ENCODE measurements at regions not wholly inside any gene's neighbourhood (a gene's known extent, or its start where the extent isn't known, plus 50 kb on each side); places are given as distances from the start of the nearest gene placed in this dataset.

- no peak for DNase-seq (ENCODE audit: low read depth in 2 of 2)
These were observed 103.4 kb downstream of the QRFPR start for GRCh38 chr4:121277194-121278105.

- DNase-seq (ENCODE audit: low read depth in 2 of 2) = no peak
These were observed 107.6 kb downstream of the QRFPR start for GRCh38 chr4:121273191-121273590.

- no peak for DNase-seq (ENCODE audit: low read depth in 2 of 2)
These were observed 108.3 kb downstream of the QRFPR start for GRCh38 chr4:121272526-121272925.

GRCh38 chr4:121270389-121270788 is 106.3 kb upstream of the TNIP3 start:
- no peak for DNase-seq (ENCODE audit: low read depth in 2 of 2)

DNA sequence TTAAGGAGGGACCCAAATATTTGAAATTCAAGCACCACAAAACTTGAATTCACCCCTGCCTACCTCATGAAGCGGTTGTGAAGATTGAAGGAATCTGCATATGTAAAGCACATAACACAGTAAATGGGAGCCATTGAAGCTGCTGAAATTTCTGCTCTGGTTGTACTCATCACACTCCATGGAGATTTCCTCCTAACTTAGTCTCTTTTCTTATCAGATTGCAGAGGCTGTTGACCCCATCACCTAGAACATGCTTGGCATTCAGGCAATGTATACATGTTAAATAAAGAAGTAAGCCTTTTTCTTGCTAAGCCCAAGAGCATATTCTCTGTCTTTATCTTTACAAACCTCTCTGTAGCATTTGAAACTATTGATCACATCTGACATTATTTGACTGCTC is 104.9 kb upstream of the TNIP3 start:
- no peak for DNase-seq (ENCODE audit: low read depth in 2 of 2)

DNA sequence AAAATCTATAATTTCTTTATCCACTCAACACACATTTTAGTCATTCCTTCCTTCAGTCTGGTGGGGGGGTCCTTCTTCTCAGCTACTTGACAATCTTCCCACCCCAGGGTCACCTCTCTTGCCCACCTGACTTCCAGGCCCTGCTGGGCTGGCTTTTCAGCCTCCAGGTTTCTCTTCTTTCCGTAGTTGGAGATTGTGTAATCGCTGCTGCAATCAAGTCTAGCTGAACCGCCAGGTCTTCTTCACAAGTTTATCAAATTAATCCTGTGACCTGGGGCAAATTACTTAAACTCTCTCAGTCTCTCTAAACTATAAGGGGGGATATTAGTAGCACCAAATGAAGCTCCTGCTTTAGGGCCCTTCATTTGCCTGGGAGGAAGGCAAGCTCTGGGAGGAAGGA is 102.9 kb upstream of the TNIP3 start:
- no peak for DNase-seq (ENCODE audit: low read depth in 2 of 2)

- DNase-seq (ENCODE audit: low read depth in 2 of 2) = no peak
These were observed 92.9 kb upstream of the TNIP3 start for GRCh38 chr4:121256887-121257466.

DNA sequence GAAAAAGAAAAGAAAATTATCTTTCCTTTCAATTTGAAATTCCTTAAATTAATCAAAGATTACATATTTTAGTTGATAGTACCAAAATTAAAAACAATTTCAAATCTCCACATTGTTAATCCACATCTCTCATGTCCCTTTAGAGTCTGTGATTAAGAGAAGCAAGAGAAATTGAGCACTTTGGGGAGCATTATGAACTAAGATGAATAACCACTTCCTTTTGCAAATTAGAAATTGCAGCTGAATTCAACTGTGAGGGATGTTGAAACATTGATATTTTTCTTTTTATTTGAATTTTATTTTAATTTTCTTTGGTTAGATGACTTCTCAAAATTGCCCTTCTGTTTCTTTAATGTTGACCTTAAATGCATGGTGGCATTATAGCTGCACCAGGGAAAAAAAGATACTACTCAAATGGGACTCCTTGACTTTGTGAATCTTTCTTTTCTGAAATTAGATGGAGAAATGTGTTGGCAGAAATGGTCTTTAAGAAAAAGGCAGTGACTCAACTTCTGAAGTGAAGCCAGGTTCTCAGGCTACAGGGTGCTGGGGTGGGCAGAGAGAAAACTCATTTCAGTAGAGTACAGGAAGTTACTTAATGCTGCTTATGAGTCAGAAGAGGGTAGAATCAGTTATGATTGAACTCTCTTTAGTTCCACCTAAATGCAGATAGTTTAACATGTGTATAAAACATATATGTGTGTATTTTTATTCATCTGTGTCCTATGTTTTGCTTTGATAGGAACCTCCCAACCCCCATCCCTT is 92.0 kb upstream of the TNIP3 start:
- DNase-seq (ENCODE audit: low read depth in 2 of 2) = peak; percentile 20 to 25

- no peak for DNase-seq (ENCODE audit: low read depth in 2 of 2)
These were observed 89.8 kb upstream of the TNIP3 start for GRCh38 chr4:121253961-121254360.

GRCh38 chr4:121252224-121252806 is 88.2 kb upstream of the TNIP3 start:
- peak in 1 of 2 experiments; percentile 51 for DNase-seq (ENCODE audit: low read depth in 2 of 2)

GRCh38 chr4:121248747-121249146 is 84.6 kb upstream of the TNIP3 start:
- no peak for DNase-seq (ENCODE audit: low read depth in 2 of 2)

DNA sequence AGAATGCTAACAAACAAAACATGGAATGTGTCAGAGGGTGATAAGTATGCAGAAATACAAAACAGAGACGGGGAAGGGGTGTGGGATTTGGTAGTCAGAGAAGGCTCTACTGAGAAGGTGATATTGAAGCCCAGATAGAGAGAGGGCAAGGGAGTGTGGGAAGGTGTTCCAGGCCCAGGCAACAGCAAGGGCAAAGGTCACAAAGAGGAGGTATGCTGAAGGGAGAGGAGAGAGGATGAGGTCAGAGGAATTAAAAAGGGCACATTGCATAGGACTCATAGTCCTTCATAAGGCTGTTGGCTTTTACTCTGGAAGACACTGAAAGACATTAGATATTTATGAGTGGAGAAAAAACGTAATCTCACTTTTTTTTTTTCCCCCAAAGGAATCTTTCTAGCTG is 82.6 kb upstream of the TNIP3 start:
- DNase-seq (ENCODE audit: low read depth in 2 of 2) = no peak

DNA sequence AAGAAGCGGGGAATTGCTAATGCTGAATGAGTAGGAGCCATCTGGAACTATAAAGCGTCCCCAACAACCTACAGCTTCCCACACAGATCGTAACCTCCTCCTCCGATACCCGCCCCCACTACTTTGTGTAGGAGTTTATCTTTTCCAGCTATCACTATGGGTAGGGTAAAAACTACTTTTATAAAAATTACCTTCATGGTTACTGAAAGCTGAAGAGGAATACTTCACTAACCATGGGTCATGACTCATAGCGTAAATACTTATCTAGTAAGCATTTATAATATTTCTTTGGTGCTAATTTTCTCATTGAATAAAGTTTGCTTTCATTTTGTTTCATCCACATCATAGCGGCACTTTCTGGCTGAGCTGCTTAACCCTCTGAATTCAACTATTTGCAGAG is 79.4 kb upstream of the TNIP3 start:
- DNase-seq (ENCODE audit: low read depth in 2 of 2) = peak in 1 of 2 experiments; percentile 7

DNA sequence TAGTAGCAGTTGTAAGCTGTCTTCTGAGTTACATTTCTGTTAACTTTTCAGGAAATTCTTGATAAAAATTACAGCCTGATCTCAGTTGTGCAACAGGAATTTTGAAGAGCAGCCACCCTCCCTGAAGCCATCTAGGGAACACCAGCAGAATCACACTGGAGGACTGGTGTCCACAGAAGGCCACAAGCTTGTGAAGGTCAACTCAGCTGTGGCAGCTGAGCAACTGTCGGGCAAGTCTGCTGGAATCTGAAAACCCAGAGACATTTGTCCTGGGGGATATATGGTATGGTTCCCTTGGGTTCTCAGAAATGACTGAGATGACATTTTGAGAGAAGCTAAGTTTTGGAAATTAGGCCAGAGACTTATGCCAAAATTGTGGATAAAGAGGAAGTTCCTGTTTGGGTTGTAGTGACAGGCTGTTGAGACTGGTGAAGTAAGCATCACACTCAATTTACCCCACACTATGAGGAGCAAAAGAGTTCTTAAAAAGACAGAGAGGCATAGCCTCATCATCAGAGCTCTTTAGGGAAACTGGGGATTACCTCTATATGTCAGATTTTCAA is 78.1 kb upstream of the TNIP3 start:
- DNase-seq (ENCODE audit: low read depth in 2 of 2) = no peak

- no peak for DNase-seq (ENCODE audit: low read depth in 2 of 2)
These were observed 75.8 kb upstream of the TNIP3 start for GRCh38 chr4:121239951-121240350.

- DNase-seq (ENCODE audit: low read depth in 2 of 2) = no peak
These were observed 74.3 kb upstream of the TNIP3 start for GRCh38 chr4:121238461-121238860.

- no peak for DNase-seq (ENCODE audit: low read depth in 2 of 2)
These were observed 72.9 kb upstream of the TNIP3 start for GRCh38 chr4:121237069-121237399.

DNA sequence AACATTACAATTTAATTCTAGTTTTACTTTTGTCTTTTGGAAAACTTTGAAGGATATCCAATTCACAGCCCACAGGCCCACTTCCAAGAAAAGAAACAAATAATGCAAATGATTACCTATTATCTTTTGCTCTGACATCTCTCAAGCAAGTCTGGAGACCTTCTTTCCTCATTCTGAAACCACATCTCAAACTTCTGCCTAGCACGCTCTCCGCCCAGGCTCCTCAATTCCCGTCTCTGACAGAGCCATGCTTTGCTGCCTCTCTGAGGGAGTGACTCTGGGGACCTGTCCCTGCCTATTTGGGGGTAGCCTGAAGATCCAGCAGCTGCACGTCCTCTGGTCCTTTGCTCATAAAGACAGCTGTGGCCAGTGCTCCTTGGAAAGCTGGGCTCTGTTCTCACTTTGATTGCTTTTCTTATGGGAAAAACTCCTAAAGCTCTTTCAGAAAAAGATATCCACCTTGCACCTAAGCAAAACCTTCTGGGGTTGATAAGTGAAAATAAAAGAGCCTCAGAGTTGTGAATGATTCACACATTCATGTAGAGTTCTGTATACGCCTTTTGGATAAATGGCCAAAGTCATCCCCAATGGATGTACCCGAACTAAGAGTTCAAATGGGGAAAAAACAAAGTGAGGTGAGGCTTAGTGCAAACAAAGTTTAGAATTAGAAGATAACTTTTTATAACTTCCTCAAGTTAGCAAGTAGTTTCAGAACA is 72.4 kb upstream of the TNIP3 start:
- DNase-seq (ENCODE audit: low read depth in 2 of 2) = no peak

DNA sequence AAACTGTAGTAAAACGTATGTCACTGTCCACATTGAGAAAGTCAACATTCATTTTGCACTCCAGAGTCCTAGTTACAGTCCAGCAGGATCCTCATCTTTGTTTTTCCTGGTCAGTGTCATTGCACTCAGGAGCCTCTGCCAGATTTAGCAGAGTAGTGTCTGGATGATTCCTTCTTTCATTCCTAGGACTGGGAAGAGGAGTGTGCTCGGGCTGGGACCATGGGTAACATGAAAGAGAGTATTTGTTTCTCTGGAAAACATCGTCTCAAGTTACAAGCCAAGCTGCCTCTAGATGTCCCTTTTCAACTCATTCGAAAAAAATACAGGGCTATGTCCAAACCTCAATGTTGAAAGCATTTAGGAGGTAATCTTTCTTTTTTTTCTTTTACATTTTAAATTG is 69.9 kb upstream of the TNIP3 start:
- DNase-seq (ENCODE audit: low read depth in 2 of 2) = no peak

DNA sequence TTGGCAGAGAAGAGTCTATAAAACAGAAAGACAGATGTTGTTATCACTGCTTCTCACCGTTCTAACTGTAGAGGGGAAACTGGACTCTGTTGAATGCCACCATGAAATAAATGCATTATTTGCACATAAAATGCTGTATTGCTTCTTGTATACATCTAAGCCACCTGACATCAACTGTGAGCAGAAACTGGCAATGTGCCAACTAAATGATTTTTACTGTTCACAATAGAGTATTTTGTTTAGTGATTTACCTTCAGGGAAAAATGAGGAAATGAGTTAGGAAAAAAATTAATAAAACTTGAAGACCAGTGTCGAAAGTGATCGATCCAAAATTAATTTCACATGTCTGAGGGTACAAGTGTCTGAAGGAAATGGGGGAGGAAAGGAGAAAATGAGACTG is 65.9 kb upstream of the TNIP3 start:
- no peak for DNase-seq (ENCODE audit: low read depth in 2 of 2)

DNA sequence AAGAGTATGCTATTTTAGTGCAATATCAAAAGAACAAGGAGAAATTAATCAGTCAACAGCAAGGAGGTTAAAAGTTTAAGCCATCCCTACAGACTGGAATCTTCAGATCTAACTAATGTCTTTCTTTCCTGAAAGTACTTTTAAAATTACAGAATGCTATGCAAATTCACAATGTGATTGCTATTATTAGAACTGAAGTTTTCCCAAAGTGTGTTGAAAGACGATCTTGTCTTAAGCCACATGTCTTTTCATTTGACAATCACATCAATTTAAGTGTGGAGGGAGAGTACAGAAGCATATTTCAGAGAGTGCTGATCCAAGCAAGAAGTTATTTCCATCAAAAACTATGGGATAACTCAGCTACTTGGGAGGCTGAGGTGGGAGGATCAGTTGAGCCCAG is 64.7 kb upstream of the TNIP3 start:
- no peak for DNase-seq (ENCODE audit: low read depth in 2 of 2)

All from stimulated activated CD4-positive, alpha-beta T cell treated with anti-CD3 and anti-CD28 coated beads, Interleukin-12 subunit alpha, Interleukin-12 subunit beta, amount 100 ng/mL, for 24 hours (primary cell).